K562 (cell line): ENCODE measurements at regions not wholly inside any gene's neighbourhood (a gene's known extent, or its start where the extent isn't known, plus 50 kb on each side); places are given as distances from the start of the nearest gene placed in this dataset.

ENCODE experiments used
- ATAC-seq: fragments of 200-7000 bp; cut with Tn5 transposase; 3 replicates; pipeline ENCODE4 v1.9.1; 2020; ENCODE audit warnings: moderate library complexity
- BruUV-seq: library from RNA; stranded (reverse); fragments of 400-500 nt; replicated peaks from 2 replicates; lab custom pipeline; 2021; lab: Mats Ljungman, UMichigan
- CTCF ChIA-PET: fragments of 300-600 bp; formaldehyde crosslinking; extraction: SDS; loops from one replicate; lab custom pipeline; 2021; ENCODE audit warnings: low intra/inter-chr PET ratio; lab: Yijun Ruan, JAX
- POLR2A ChIA-PET: fragments of 300-600, 350-650 bp; sonication (Branson Sonifier 250); formaldehyde crosslinking; extraction: SDS; loops from one replicate; lab custom pipeline; 2021; ENCODE audit warnings: antibody characterized with exemption, inconsistent platforms; lab: Yijun Ruan, JAX
- DNase-seq, 4 experiments: peaks; one replicate each; pipeline versions ENCODE4 v3.0.0 to v3.0.0-alpha.2; 2011 to 2018; ENCODE audit warnings: low spot score in 3 of 4, mixed read lengths in 3 of 4; ENCODE audit errors: extremely low read depth in 1 of 4
- FAIRE-seq: peaks from 2 replicates; lab custom pipeline; 2011; peaks lifted over from hg19 to GRCh38; lab: Jason Lieb, UNC
- H2AFZ ChIP-seq: 2 replicates; pipeline ENCODE4 v1.6.0; 2011; ENCODE audit warnings: low read depth, low read length, control low read depth, inconsistent platforms
- H3K27ac ChIP-seq: fragments of 200-600 bp; 3 replicates; pipeline ENCODE4 v1.8.0; 2011; ENCODE audit warnings: low read depth, mild to moderate bottlenecking, control low read depth, inconsistent platforms, low read length, moderate library complexity, mixed read lengths; ENCODE audit errors: extremely low read depth
- H3K27me3 ChIP-seq, 2 experiments: fragments of 300-600 bp in 1 of 2; 2 replicates in 1 of 2; 3 replicates in 1 of 2; pipeline versions ENCODE4 v1.6.0 to v1.8.0; 2011; ENCODE audit warnings: inconsistent platforms in 2 of 2, low read length in 2 of 2, mild to moderate bottlenecking in 1 of 2, mixed read lengths in 1 of 2, moderate library complexity in 1 of 2; ENCODE audit not compliant: control insufficient read depth in 2 of 2, insufficient read depth in 2 of 2
- H3K36me3 ChIP-seq: fragments of 300-600 bp; 3 replicates; pipeline ENCODE4 v1.8.0; 2011; ENCODE audit warnings: mild to moderate bottlenecking, low read length, inconsistent platforms; ENCODE audit not compliant: control insufficient read depth, insufficient read depth
- H3K4me1 ChIP-seq, 2 experiments: fragments of 200-600 bp in 1 of 2; replicated peaks in 1 of 2; 2 replicates in 1 of 2; 3 replicates in 1 of 2; pipeline versions ENCODE4 v1.5.1 to v1.8.0; 2011; ENCODE audit warnings: inconsistent platforms in 2 of 2, low read length in 2 of 2, mild to moderate bottlenecking in 1 of 2, mixed read lengths in 1 of 2, moderate library complexity in 1 of 2; ENCODE audit not compliant: control insufficient read depth in 2 of 2, insufficient read depth in 2 of 2
- H3K4me2 ChIP-seq: 2 replicates; pipeline ENCODE4 v1.6.1; 2011; ENCODE audit warnings: low read length, control low read depth, inconsistent platforms, mixed read lengths; ENCODE audit not compliant: insufficient read depth
- H3K4me3 ChIP-seq: fragments of 200-600 bp; sonication (generic), shearing (Covaris generic); 2 replicates; pipeline ENCODE4 v1.5.1; 2016; ENCODE audit warnings: control low read depth, inconsistent platforms
- H3K79me2 ChIP-seq: fragments of 200-600 bp; 3 replicates; pipeline ENCODE4 v1.8.0; 2011; ENCODE audit warnings: low read length, inconsistent platforms; ENCODE audit not compliant: control insufficient read depth, insufficient read depth
- H3K9ac ChIP-seq, 2 experiments: 2 replicates each; pipeline versions ENCODE4 v1.6.0 to v1.6.1; 2011; ENCODE audit warnings: low read depth in 2 of 2, low read length in 2 of 2, control low read depth in 1 of 2, inconsistent platforms in 1 of 2, mild to moderate bottlenecking in 1 of 2, mixed read lengths in 1 of 2; ENCODE audit not compliant: insufficient read depth in 1 of 2
- H3K9me1 ChIP-seq: one replicate; pipeline ENCODE4 v1.6.0; 2011; ENCODE audit warnings: inconsistent platforms, mild to moderate bottlenecking, low read length, moderate library complexity; ENCODE audit not compliant: control insufficient read depth, insufficient read depth
- H3K9me3 ChIP-seq: replicated peaks from 2 replicates; pipeline ENCODE4 v1.5.1; 2011; ENCODE audit warnings: low read depth, low read length, inconsistent platforms; ENCODE audit not compliant: control insufficient read depth, insufficient read depth
- H4K20me1 ChIP-seq: replicated peaks from 2 replicates; pipeline ENCODE4 v1.6.1; 2011; ENCODE audit warnings: low read length, inconsistent platforms, mixed read lengths; ENCODE audit not compliant: control insufficient read depth, insufficient read depth
- BMI1 ChIP-seq: fragments of 150-350 bp; IDR thresholded peaks from 2 replicates; pipeline ENCODE4 v1.6.1; 2014; ENCODE audit warnings: low read length
- FUS ChIP-seq: fragments of 200-400 bp; formaldehyde crosslinking; optimal IDR thresholded peaks from 2 replicates; pipeline ENCODE3; 2017; ENCODE audit warnings: low read depth, low read length
- JUN ChIP-seq, 2 experiments: sonication (generic) in 1 of 2; formaldehyde crosslinking in 1 of 2; IDR thresholded peaks; 2 replicates each; pipeline versions ENCODE4 v1.6.1 to v1.8.0; 2012 to 2022; ENCODE audit warnings: borderline replicate concordance in 2 of 2, mild to moderate bottlenecking in 2 of 2, improper control_type of control experiment in 1 of 2, low read depth in 1 of 2, low read length in 1 of 2, missing genetic modification reagents in 1 of 2
- SRSF1 ChIP-seq: fragments of 200-400 bp; formaldehyde crosslinking; IDR thresholded peaks from 2 replicates; pipeline ENCODE4 v1.6.1; 2017; ENCODE audit warnings: mild to moderate bottlenecking, low read depth, low read length, moderate library complexity
- ZFP30 ChIP-seq: fragments of 250-450 bp; sonication (Bioruptor Pico); IDR thresholded peaks from 2 replicates; pipeline ENCODE4 v1.8.0; 2022; ENCODE audit warnings: moderate library complexity, mild to moderate bottlenecking, inconsistent platforms, borderline replicate concordance
- ZNF507 ChIP-seq: conservative IDR thresholded peaks from 2 replicates; pipeline ENCODE4 v1.6.1; 2017; ENCODE audit warnings: missing genetic modification characterization, missing compliant biosample characterization
- WGBS: fragments of 100-300 bp; shearing (Covaris generic); methylation state at CpG from one replicate; pipeline ENCODE4 v1.1.6; 2016; ENCODE audit warnings: low coverage, mixed read lengths; ENCODE audit not compliant: insufficient coverage; ENCODE audit errors: missing lambda C conversion rate; 5-methylcytosine and 5-hydroxymethylcytosine counted together
- in situ Hi-C: fragments of 300-500 bp; cut with MboI; formaldehyde crosslinking; loops from 4 replicates; pipeline ENCODE4 v1.15.0; 2018; ENCODE audit warnings: inconsistent platforms, mixed read lengths
- intact Hi-C: fragments of 100-400 bp; cut with micrococcal nuclease; formaldehyde crosslinking; loops from 2 replicates; pipeline ENCODE4 v1.14.2; 2022

DNA sequence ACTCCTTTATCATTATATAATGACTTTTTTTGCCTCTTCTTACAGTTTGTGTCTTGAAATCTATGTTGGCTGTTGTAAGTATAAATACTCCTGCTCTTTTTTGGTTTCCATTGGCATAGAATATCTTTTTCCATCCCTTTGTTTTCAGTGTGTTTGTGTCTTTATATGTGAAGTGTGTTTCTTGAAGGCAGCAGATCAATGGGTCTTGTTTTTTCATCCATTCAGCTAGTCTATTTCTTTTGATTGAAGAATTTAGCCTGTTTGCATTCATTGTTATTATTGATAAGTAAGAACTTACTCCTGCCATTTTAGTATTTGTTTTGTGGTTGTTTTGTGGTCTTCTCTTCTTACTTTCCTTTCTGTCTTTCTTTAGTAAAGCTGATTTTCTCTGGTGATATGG, 322.8 kb downstream of the PLA2G4A start:
- Histone ChIP-seq H3K4me3 (no peak overlapping the region), H3K27me3 (no peaks in the 10 kb centered on the region), H3K9me1 (no peaks in the 10 kb centered on the region), H4K20me1 (no peaks in the 10 kb centered on the region), H3K36me3 (no peaks in the 10 kb centered on the region), H3K9ac (no peak overlapping the region), H3K27ac (no peak overlapping the region), H3K9me3 (no peaks in the 10 kb centered on the region), H3K4me1 (no peaks in the 10 kb centered on the region), H3K79me2 (no peaks in the 10 kb centered on the region), H2AFZ (no peak overlapping the region), H3K4me2 (no peak overlapping the region)
- FAIRE-seq, result no peak
- ChIA-PET CTCF (no interaction called here), POLR2A (no interaction called here)
- DNase-seq, result no peak
- intact Hi-C loops, result no loop called here
- TF ChIP-seq ZNF507 (tag), result peak; percentile 57
- no peak for TF ChIP-seq BMI1
- in situ Hi-C loops, result no loop called here
- no TSS peak for BruUV-seq
- ATAC-seq, result no peak

- H2AFZ ChIP-seq, result no peak overlapping the region
- in situ Hi-C loops (no loop called here), intact Hi-C loops (no loop called here)
- no peaks in the 10 kb centered on the region for H3K36me3 ChIP-seq
- CTCF ChIA-PET, result no interaction called here
- 0% methylated on average over 1 of the region's 1 CpG for WGBS
- H4K20me1 ChIP-seq, result no peaks in the 10 kb centered on the region
- POLR2A ChIA-PET, result no interaction called here
- no peak for ATAC-seq
- H3K9ac ChIP-seq, result no peak overlapping the region
- TF ChIP-seq JUN (IDR thresholded peaks at IDR 0.05; ENCODE audit: borderline replicate concordance, low read depth, low read length), result no peak
- TF ChIP-seq JUN (CRISPR knock-in tag; IDR thresholded peaks at IDR 0.05; ENCODE audit: borderline replicate concordance), result no peak
- no peak for TF ChIP-seq FUS
- no peak for TF ChIP-seq SRSF1
- peak; percentile 64; the same call in 1 of the 2 replicates for TF ChIP-seq ZFP30 (CRISPR knock-in tag)
- no peak overlapping the region for H3K27ac ChIP-seq
- no peaks in the 10 kb centered on the region for H3K9me3 ChIP-seq
- no peak for FAIRE-seq
- no peak overlapping the region for H3K4me3 ChIP-seq
- no peaks in the 10 kb centered on the region for H3K27me3 ChIP-seq
- BruUV-seq, result no TSS peak
- no peak for DNase-seq
- H3K4me1 ChIP-seq, result no peaks in the 10 kb centered on the region
- H3K9me1 ChIP-seq, result no peaks in the 10 kb centered on the region
- no peak overlapping the region for H3K4me2 ChIP-seq
- H3K79me2 ChIP-seq, result no peaks in the 10 kb centered on the region
These were observed 324.3 kb downstream of the PLA2G4A start for GRCh38 chr1:187153047-187153446.
